ENCODE measurements at regions not wholly inside any gene's neighbourhood (a gene's known extent, or its start where the extent isn't known, plus 50 kb on each side); places are given as distances from the start of the nearest gene placed in this dataset.

GRCh38 chr3:146873748-146874147 lies 268.6 kb upstream of the PLSCR5 start:
- ChIA-PET CTCF (no interaction called here), POLR2A (no interaction called here)
- Histone ChIP-seq H3K4me3 (ENCODE audit: low read depth, low read length) (no peak overlapping the region), H3K9me3 (ENCODE audit: control insufficient read depth, insufficient read depth, low read length) (no peaks in the 10 kb centered on the region), H3K27ac (ENCODE audit: low read depth, low read length) (no peak overlapping the region), H3K27me3 (ENCODE audit: control insufficient read depth, insufficient read depth, low read length) (no peaks in the 10 kb centered on the region)
- no peak for DNase-seq (ENCODE audit: low read depth, low spot score)
- TF ChIP-seq, protein P1, sequence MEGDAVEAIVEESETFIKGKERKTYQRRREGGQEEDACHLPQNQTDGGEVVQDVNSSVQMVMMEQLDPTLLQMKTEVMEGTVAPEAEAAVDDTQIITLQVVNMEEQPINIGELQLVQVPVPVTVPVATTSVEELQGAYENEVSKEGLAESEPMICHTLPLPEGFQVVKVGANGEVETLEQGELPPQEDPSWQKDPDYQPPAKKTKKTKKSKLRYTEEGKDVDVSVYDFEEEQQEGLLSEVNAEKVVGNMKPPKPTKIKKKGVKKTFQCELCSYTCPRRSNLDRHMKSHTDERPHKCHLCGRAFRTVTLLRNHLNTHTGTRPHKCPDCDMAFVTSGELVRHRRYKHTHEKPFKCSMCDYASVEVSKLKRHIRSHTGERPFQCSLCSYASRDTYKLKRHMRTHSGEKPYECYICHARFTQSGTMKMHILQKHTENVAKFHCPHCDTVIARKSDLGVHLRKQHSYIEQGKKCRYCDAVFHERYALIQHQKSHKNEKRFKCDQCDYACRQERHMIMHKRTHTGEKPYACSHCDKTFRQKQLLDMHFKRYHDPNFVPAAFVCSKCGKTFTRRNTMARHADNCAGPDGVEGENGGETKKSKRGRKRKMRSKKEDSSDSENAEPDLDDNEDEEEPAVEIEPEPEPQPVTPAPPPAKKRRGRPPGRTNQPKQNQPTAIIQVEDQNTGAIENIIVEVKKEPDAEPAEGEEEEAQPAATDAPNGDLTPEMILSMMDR (IDR thresholded peaks at IDR 0.05; ENCODE audit: low read depth, low read length): no peak

DNA sequence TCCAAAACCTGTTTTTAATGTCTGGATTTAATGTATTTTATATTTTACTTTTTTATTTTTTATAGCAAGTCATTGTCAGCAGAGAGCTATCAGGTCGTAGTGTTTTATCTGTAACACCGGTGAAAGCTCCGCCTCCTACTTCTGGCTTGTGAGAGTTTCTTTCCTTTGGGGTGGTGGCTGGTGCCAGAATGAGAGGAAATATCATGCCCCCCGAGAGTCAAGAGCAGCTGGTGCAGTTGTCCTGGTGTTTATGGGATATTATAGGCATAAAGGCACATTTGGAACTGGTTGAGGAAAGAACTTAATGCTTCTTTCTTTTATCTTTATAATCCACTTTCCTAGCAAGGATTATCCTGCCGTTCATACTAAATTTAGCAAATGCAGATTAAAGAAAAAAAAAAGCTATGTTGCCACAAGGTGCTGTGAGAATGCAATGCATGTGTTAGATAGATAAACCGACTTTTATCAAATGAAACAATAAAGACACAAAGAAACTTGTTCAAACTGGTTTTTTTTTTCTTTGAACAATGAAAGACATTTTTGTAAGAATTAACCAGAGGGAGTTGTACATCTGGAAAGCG lies 260.1 kb upstream of the PLSCR5 start:
- CTCF ChIA-PET: no interaction called here
- DNase-seq (ENCODE audit: low read depth, low spot score): no peak
- TF ChIP-seq, protein P1 (IDR thresholded peaks at IDR 0.05; ENCODE audit: low read depth, low read length): no peak

GRCh38 chr3:146861262-146861661 lies 256.1 kb upstream of the PLSCR5 start:
- CTCF ChIA-PET: no interaction called here
- TF ChIP-seq, protein P1 (IDR thresholded peaks at IDR 0.05; ENCODE audit: low read depth, low read length): no peak
- H3K4me3 ChIP-seq (ENCODE audit: low read depth, low read length): no peak overlapping the region
- no peak for DNase-seq (ENCODE audit: low read depth, low spot score)
- POLR2A ChIA-PET: no interaction called here
- no peaks in the 10 kb centered on the region for H3K27me3 ChIP-seq (ENCODE audit: control insufficient read depth, insufficient read depth, low read length)
- no peak overlapping the region for H3K27ac ChIP-seq (ENCODE audit: low read depth, low read length)
- no peaks in the 10 kb centered on the region for H3K9me3 ChIP-seq (ENCODE audit: control insufficient read depth, insufficient read depth, low read length)

More for the DNA sequence above, 260.1 kb upstream of the PLSCR5 start:
- H3K27ac ChIP-seq (ENCODE audit: low read depth, low read length): no peak overlapping the region
- no peaks in the 10 kb centered on the region for H3K9me3 ChIP-seq (ENCODE audit: control insufficient read depth, insufficient read depth, low read length)
- no peaks in the 10 kb centered on the region for H3K27me3 ChIP-seq (ENCODE audit: control insufficient read depth, insufficient read depth, low read length)
- POLR2A ChIA-PET: no interaction called here
- no peak overlapping the region for H3K4me3 ChIP-seq (ENCODE audit: low read depth, low read length)

GRCh38 chr3:146854523-146854922 lies 249.4 kb upstream of the PLSCR5 start:
- no peak for DNase-seq (ENCODE audit: low read depth, low spot score)
- TF ChIP-seq, protein P1 (IDR thresholded peaks at IDR 0.05; ENCODE audit: low read depth, low read length): no peak
- ChIA-PET CTCF (no interaction called here), POLR2A (no interaction called here)
- H3K27ac ChIP-seq (ENCODE audit: low read depth, low read length): no peak overlapping the region
- no peak overlapping the region for H3K4me3 ChIP-seq (ENCODE audit: low read depth, low read length)
- H3K27me3 ChIP-seq (ENCODE audit: control insufficient read depth, insufficient read depth, low read length): no peaks in the 10 kb centered on the region
- H3K9me3 ChIP-seq (ENCODE audit: control insufficient read depth, insufficient read depth, low read length): no peaks in the 10 kb centered on the region

- H3K4me3 ChIP-seq (ENCODE audit: low read depth, low read length): no peak overlapping the region
- no peaks in the 10 kb centered on the region for H3K9me3 ChIP-seq (ENCODE audit: control insufficient read depth, insufficient read depth, low read length)
- TF ChIP-seq, protein P1 (IDR thresholded peaks at IDR 0.05; ENCODE audit: low read depth, low read length): no peak
- no peak overlapping the region for H3K27ac ChIP-seq (ENCODE audit: low read depth, low read length)
- H3K27me3 ChIP-seq (ENCODE audit: control insufficient read depth, insufficient read depth, low read length): no peaks in the 10 kb centered on the region
- no peak for DNase-seq (ENCODE audit: low read depth, low spot score)
- CTCF ChIA-PET: interaction anchor here (0.6 kb wide), 2 partner anchors 509 to 969 kb away, joined by 3 read pairs; no protein-coding TSS in a partner anchor
- POLR2A ChIA-PET: no interaction called here
Measured at GRCh38 chr3:146851665-146852064, 246.5 kb upstream of the PLSCR5 start.
